Liver (tissue), 8 donors: ENCODE measurements at regions not wholly inside any gene's neighbourhood (a gene's known extent, or its start where the extent isn't known, plus 50 kb on each side); places are given as distances from the start of the nearest gene placed in this dataset.

Experiments used
- DNase-seq: peaks from one replicate; pipeline ENCODE4 v3.0.0-alpha.2; 2017; ENCODE audit warnings: low spot score
- H3K27ac ChIP-seq, 2 donors: one replicate each; pipeline ENCODE4 v1.7.0; 2013; ENCODE audit warnings: inconsistent platforms in 2 of 2, low read length in 2 of 2, control low read depth in 1 of 2, low read depth in 1 of 2, mild to moderate bottlenecking in 1 of 2
- H3K27me3 ChIP-seq, 4 donors: one replicate each; pipeline versions ENCODE4 v1.6.1 to v1.7.0; 2013; ENCODE audit warnings: low read length in 3 of 4, inconsistent platforms in 1 of 4, mild to moderate bottlenecking in 1 of 4, moderate library complexity in 1 of 4; ENCODE audit not compliant: control insufficient read depth in 4 of 4, insufficient read depth in 4 of 4
- H3K36me3 ChIP-seq, 4 donors: one replicate each; pipeline versions ENCODE4 v1.6.1 to v1.7.0; 2013; ENCODE audit warnings: low read length in 3 of 4, mild to moderate bottlenecking in 3 of 4, low read depth in 1 of 4, moderate library complexity in 1 of 4; ENCODE audit not compliant: control insufficient read depth in 4 of 4, insufficient read depth in 3 of 4
- H3K4me1 ChIP-seq, 4 donors: one replicate each; pipeline versions ENCODE4 v1.6.1 to v1.7.0; 2013; ENCODE audit warnings: low read length in 3 of 4, mild to moderate bottlenecking in 3 of 4, moderate library complexity in 1 of 4; ENCODE audit not compliant: control insufficient read depth in 4 of 4, insufficient read depth in 4 of 4
- H3K4me3 ChIP-seq, 3 donors: one replicate each; pipeline versions ENCODE4 v1.6.1 to v1.7.0; 2013; ENCODE audit warnings: low read length in 3 of 3, control low read depth in 1 of 3, low read depth in 1 of 3, mild to moderate bottlenecking in 1 of 3
- H3K9ac ChIP-seq, 2 donors: one replicate each; pipeline ENCODE4 v1.7.0; 2013; ENCODE audit warnings: low read length in 2 of 2, mild to moderate bottlenecking in 2 of 2, moderate library complexity in 2 of 2, control low read depth in 1 of 2, low read depth in 1 of 2
- H3K9me3 ChIP-seq, 4 donors: one replicate each; pipeline versions ENCODE4 v1.6.1 to v1.7.0; 2013; ENCODE audit warnings: low read length in 3 of 4; ENCODE audit not compliant: control insufficient read depth in 4 of 4
- EGR1 ChIP-seq, 2 donors: IDR thresholded peaks; 2 replicates each; pipeline ENCODE4 v1.6.1; 2016 to 2018; ENCODE audit warnings: antibody characterized with exemption in 2 of 2, low read depth in 2 of 2
- FOXA2 ChIP-seq: IDR thresholded peaks from 2 replicates; pipeline ENCODE4 v1.6.1; 2016; ENCODE audit warnings: antibody characterized with exemption
- GABPA ChIP-seq, 2 donors: IDR thresholded peaks in 1 of 2; conservative IDR thresholded peaks in 1 of 2; 2 replicates each; pipeline ENCODE4 v1.6.1; 2016; ENCODE audit warnings: antibody characterized with exemption in 2 of 2, mild to moderate bottlenecking in 1 of 2, moderate library complexity in 1 of 2
- JUND ChIP-seq, 2 donors: IDR thresholded peaks; 2 replicates each; pipeline ENCODE4 v1.6.1; 2016; ENCODE audit warnings: antibody characterized with exemption in 2 of 2
- NR2F2 ChIP-seq: IDR thresholded peaks from 2 replicates; pipeline ENCODE4 v1.6.1; 2016; ENCODE audit warnings: antibody characterized with exemption
- TAF1 ChIP-seq: conservative IDR thresholded peaks from 2 replicates; pipeline ENCODE4 v1.6.1; 2016; ENCODE audit warnings: antibody characterized with exemption, mild to moderate bottlenecking
- YY1 ChIP-seq: IDR thresholded peaks from 2 replicates; pipeline ENCODE4 v1.6.1; 2016; ENCODE audit warnings: antibody characterized with exemption, mild to moderate bottlenecking
- WGBS: extraction: QIAGEN DNeasy Blood & Tissue Kit; methylation state at CpG from one replicate; pipeline ENCODE4 v1.1.7; 2013; 5-methylcytosine and 5-hydroxymethylcytosine counted together
- TF ChIP-seq, protein P1 (sequence below): IDR thresholded peaks from 2 replicates; pipeline ENCODE4 v1.6.1; 2016; ENCODE audit warnings: antibody characterized with exemption, mild to moderate bottlenecking
- TF ChIP-seq, protein P2 (sequence below): IDR thresholded peaks from 2 replicates; pipeline ENCODE4 v1.6.1; 2016; ENCODE audit warnings: antibody characterized with exemption
- TF ChIP-seq, protein P3 (sequence below): fragments of 150-350 bp; IDR thresholded peaks from 2 replicates; pipeline ENCODE4 v1.5.1; 2017; ENCODE audit warnings: improper control_type of control experiment, low read depth, low read length; ENCODE audit not compliant: missing input control
- donor health status: healthy.
- donor health status: healthy.
- donor health status: healthy.
- donor health status: healthy.
- donor health status: healthy.

DNA sequence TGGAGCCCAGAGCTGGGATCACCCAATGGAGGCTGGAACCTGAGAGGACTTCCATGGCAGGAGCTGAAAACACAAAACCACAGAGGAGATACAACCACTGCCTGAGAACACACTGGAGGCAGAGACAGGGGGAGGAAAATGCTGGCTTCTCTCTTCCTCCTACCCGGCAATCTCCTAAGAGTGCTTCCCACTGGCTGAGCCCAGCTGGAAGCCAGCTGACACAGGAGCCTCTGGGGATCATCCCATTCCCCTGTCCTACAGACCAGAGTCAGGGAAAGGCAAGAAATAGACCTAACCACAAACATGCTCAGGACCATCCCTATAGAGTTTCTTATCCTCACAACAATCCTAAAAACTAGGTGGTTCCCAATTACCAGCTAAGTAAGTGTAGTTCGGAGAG lies 112.4 kb upstream of the CDH5 start (continued):
- TF ChIP-seq, protein P1, sequence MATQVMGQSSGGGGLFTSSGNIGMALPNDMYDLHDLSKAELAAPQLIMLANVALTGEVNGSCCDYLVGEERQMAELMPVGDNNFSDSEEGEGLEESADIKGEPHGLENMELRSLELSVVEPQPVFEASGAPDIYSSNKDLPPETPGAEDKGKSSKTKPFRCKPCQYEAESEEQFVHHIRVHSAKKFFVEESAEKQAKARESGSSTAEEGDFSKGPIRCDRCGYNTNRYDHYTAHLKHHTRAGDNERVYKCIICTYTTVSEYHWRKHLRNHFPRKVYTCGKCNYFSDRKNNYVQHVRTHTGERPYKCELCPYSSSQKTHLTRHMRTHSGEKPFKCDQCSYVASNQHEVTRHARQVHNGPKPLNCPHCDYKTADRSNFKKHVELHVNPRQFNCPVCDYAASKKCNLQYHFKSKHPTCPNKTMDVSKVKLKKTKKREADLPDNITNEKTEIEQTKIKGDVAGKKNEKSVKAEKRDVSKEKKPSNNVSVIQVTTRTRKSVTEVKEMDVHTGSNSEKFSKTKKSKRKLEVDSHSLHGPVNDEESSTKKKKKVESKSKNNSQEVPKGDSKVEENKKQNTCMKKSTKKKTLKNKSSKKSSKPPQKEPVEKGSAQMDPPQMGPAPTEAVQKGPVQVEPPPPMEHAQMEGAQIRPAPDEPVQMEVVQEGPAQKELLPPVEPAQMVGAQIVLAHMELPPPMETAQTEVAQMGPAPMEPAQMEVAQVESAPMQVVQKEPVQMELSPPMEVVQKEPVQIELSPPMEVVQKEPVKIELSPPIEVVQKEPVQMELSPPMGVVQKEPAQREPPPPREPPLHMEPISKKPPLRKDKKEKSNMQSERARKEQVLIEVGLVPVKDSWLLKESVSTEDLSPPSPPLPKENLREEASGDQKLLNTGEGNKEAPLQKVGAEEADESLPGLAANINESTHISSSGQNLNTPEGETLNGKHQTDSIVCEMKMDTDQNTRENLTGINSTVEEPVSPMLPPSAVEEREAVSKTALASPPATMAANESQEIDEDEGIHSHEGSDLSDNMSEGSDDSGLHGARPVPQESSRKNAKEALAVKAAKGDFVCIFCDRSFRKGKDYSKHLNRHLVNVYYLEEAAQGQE: no peak
- TF ChIP-seq NR2F2: no peak
- TF ChIP-seq, protein P2, sequence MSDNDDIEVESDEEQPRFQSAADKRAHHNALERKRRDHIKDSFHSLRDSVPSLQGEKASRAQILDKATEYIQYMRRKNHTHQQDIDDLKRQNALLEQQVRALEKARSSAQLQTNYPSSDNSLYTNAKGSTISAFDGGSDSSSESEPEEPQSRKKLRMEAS: no peak

DNA sequence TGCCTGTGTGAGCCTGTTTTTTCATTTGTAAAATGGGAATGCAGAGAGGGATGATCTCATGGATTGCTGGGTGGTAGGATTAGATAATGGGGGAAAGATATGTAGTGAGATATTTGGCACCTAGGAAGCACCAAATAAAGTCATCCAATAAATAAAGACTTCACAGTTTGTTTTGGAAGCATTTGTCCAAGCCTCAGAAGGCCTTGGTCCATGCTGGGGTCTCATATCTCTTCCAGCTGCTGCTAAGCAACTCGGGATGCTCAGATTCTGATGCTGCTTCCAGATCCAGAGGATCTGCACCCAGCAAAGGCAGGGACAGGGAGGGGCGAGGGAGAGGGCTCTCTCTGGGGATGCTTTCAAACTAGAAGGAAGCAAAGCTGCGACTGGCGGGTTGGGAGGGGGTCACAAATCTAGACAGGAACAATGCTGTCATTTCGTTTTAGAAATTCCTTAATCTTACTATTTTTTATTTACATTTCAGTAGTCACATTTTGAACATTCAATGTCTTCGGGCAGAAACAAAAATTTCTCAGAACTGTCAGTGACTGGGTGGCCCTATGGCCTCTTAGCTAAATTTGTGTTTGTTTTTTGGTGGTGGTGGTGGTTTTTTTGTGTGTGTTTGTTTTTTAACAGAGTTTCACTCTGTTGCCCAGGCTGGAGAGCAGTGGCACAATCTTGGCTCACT lies 114.9 kb upstream of the CDH5 start:
- no peak for TF ChIP-seq FOXA2
- TF ChIP-seq, protein P1: no peak
- no peak for TF ChIP-seq EGR1 (IDR thresholded peaks at IDR 0.05; ENCODE audit: low read depth in 2 of 2)
- no peak for TF ChIP-seq YY1
- TF ChIP-seq TAF1: no peak
- TF ChIP-seq NR2F2: no peak
- no peak for TF ChIP-seq GABPA (IDR thresholded peaks at IDR 0.05 in 1 of 2, conservative IDR thresholded peaks at IDR 0.05 in 1 of 2)
- TF ChIP-seq, protein P3, sequence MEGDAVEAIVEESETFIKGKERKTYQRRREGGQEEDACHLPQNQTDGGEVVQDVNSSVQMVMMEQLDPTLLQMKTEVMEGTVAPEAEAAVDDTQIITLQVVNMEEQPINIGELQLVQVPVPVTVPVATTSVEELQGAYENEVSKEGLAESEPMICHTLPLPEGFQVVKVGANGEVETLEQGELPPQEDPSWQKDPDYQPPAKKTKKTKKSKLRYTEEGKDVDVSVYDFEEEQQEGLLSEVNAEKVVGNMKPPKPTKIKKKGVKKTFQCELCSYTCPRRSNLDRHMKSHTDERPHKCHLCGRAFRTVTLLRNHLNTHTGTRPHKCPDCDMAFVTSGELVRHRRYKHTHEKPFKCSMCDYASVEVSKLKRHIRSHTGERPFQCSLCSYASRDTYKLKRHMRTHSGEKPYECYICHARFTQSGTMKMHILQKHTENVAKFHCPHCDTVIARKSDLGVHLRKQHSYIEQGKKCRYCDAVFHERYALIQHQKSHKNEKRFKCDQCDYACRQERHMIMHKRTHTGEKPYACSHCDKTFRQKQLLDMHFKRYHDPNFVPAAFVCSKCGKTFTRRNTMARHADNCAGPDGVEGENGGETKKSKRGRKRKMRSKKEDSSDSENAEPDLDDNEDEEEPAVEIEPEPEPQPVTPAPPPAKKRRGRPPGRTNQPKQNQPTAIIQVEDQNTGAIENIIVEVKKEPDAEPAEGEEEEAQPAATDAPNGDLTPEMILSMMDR: no peak
- TF ChIP-seq JUND (IDR thresholded peaks at IDR 0.05): no peak
- no peak for DNase-seq
- Histone ChIP-seq H3K4me1 (no peaks in the 10 kb centered on the region), H3K4me3 (no peak overlapping the region), H3K9ac (no peak overlapping the region), H3K36me3 (no peaks in the 10 kb centered on the region), H3K27me3 (peaks cover 0 to 3% (median 0%) of the 10 kb centered on the region in 4 donors), H3K9me3 (no peaks in the 10 kb centered on the region), H3K27ac (no peak overlapping the region)
- WGBS: 74% methylated on average over 6 of the region's 6 CpGs
